Type B pancreatic cell (in vitro differentiated cells): ENCODE measurements at regions not wholly inside any gene's neighbourhood (a gene's known extent, or its start where the extent isn't known, plus 50 kb on each side); places are given as distances from the start of the nearest gene placed in this dataset.

Source experiments
- DNase-seq: peaks from one replicate; pipeline ENCODE4 v3.0.0; 2021; ENCODE audit warnings: mixed read lengths; ENCODE audit not compliant: unreplicated experiment; ENCODE audit errors: extremely low spot score
- H3K27ac Mint-ChIP-seq: 2 replicates; pipeline ENCODE4 v1.8.0; 2021; ENCODE audit warnings: mild to moderate bottlenecking, mixed read lengths
- H3K27me3 Mint-ChIP-seq: 2 replicates; pipeline ENCODE4 v1.8.0; 2021; ENCODE audit warnings: mixed read lengths
- H3K36me3 Mint-ChIP-seq: 2 replicates; pipeline ENCODE4 v1.8.0; 2021; ENCODE audit warnings: mixed read lengths
- H3K4me1 Mint-ChIP-seq: one replicate; pipeline ENCODE4 v1.8.0; 2021; ENCODE audit warnings: mixed read lengths; ENCODE audit not compliant: unreplicated experiment
- H3K4me3 Mint-ChIP-seq: 2 replicates; pipeline ENCODE4 v1.8.0; 2021; ENCODE audit warnings: mild to moderate bottlenecking, mixed read lengths
- H3K9me3 Mint-ChIP-seq: 2 replicates; pipeline ENCODE4 v1.8.0; 2021; ENCODE audit warnings: mixed read lengths
- CTCF ChIP-seq: fragments of 200-600 bp; sonication (generic); conservative IDR thresholded peaks from 2 replicates; pipeline ENCODE4 v1.5.0; 2021; ENCODE audit warnings: antibody characterized with exemption, mild to moderate bottlenecking

- no peak for TF ChIP-seq CTCF
- Mint-ChIP-seq H3K4me1 (no peaks in the 10 kb centered on the region), H3K9me3 (no peaks in the 10 kb centered on the region), H3K36me3 (no peaks in the 10 kb centered on the region), H3K4me3 (no peak overlapping the region), H3K27me3 (peaks cover 56% of the 10 kb centered on the region), H3K27ac (no peak overlapping the region)
- no peak for DNase-seq
Measured at GRCh38 chr1:5473268-5473667, 519.0 kb downstream of the NPHP4 start.

- H3K4me1 Mint-ChIP-seq: peaks cover 22% of the 10 kb centered on the region
- H3K9me3 Mint-ChIP-seq: peaks cover 8% of the 10 kb centered on the region
- no peak overlapping the region for H3K4me3 Mint-ChIP-seq
- peaks cover 35% of the 10 kb centered on the region for H3K27me3 Mint-ChIP-seq
- H3K27ac Mint-ChIP-seq: no peak overlapping the region
- TF ChIP-seq CTCF: no peak
- no peak for DNase-seq
- no peaks in the 10 kb centered on the region for H3K36me3 Mint-ChIP-seq
Measured at GRCh38 chr1:5466487-5466886, 525.7 kb downstream of the NPHP4 start.

- Mint-ChIP-seq H3K36me3 (no peaks in the 10 kb centered on the region), H3K4me3 (peak overlapping the region; percentile 24), H3K4me1 (peaks cover 22% of the 10 kb centered on the region), H3K9me3 (peaks cover 8% of the 10 kb centered on the region), H3K27me3 (peaks cover 28% of the 10 kb centered on the region), H3K27ac (peak overlapping the region; percentile 11)
- no peak for DNase-seq
- no peak for TF ChIP-seq CTCF
Measured at GRCh38 chr1:5465281-5465711, 526.9 kb downstream of the NPHP4 start.

- Mint-ChIP-seq H3K27ac (no peak overlapping the region), H3K4me1 (peaks cover 31% of the 10 kb centered on the region), H3K36me3 (no peaks in the 10 kb centered on the region), H3K9me3 (peaks cover 8% of the 10 kb centered on the region), H3K27me3 (peaks cover 27% of the 10 kb centered on the region), H3K4me3 (no peak overlapping the region)
- DNase-seq: no peak
- TF ChIP-seq CTCF: no peak
Measured at GRCh38 chr1:5464366-5464765, 527.9 kb downstream of the NPHP4 start.

- Mint-ChIP-seq H3K36me3 (no peaks in the 10 kb centered on the region), H3K4me3 (no peak overlapping the region), H3K27ac (no peak overlapping the region), H3K27me3 (peaks cover 21% of the 10 kb centered on the region), H3K4me1 (peaks cover 26% of the 10 kb centered on the region), H3K9me3 (peaks cover 8% of the 10 kb centered on the region)
- no peak for TF ChIP-seq CTCF
- DNase-seq: no peak
Measured at GRCh38 chr1:5460974-5461373, 531.3 kb downstream of the NPHP4 start.
